Glutamatergic neuron (in vitro differentiated cells): ENCODE measurements at regions not wholly inside any gene's neighbourhood (a gene's known extent, or its start where the extent isn't known, plus 50 kb on each side); places are given as distances from the start of the nearest gene placed in this dataset.
A peak's percentile ranks its signal among the peaks of the same experiment; 100 is the strongest.
"Not testable (repeated sequence)": the region's sequence is repeated elsewhere in the genome, so short reads cannot be mapped to it uniquely, and the experiment has no call there.

Experiments
- DNase-seq: peaks from one replicate; pipeline ENCODE4 v3.0.0; 2022
- H3K27ac Mint-ChIP-seq: one replicate; pipeline ENCODE4 v1.8.0; 2020; ENCODE audit warnings: mild to moderate bottlenecking, mixed read lengths, inconsistent platforms; ENCODE audit not compliant: unreplicated experiment
- H3K27me3 Mint-ChIP-seq: one replicate; pipeline ENCODE4 v1.8.0; 2020; ENCODE audit warnings: mild to moderate bottlenecking, moderate library complexity, mixed read lengths, inconsistent platforms; ENCODE audit not compliant: unreplicated experiment
- H3K36me3 Mint-ChIP-seq: one replicate; pipeline ENCODE4 v1.8.0; 2020; ENCODE audit warnings: mild to moderate bottlenecking, mixed read lengths, inconsistent platforms; ENCODE audit not compliant: unreplicated experiment
- H3K4me1 Mint-ChIP-seq: one replicate; pipeline ENCODE4 v1.8.0; 2020; ENCODE audit warnings: mild to moderate bottlenecking, low read depth, mixed read lengths, inconsistent platforms; ENCODE audit not compliant: unreplicated experiment
- H3K4me3 Mint-ChIP-seq: one replicate; pipeline ENCODE4 v1.8.0; 2020; ENCODE audit warnings: mild to moderate bottlenecking, mixed read lengths, inconsistent platforms; ENCODE audit not compliant: unreplicated experiment
- H3K9me3 Mint-ChIP-seq: one replicate; pipeline ENCODE4 v1.8.0; 2020; ENCODE audit warnings: mild to moderate bottlenecking, moderate library complexity, mixed read lengths, inconsistent platforms; ENCODE audit not compliant: unreplicated experiment
- CTCF ChIP-seq: fragments of 200-600 bp; sonication (generic); IDR thresholded peaks from one replicate; pipeline ENCODE4 v1.5.0; 2021; ENCODE audit not compliant: partially characterized antibody, unreplicated experiment

GRCh38 chr12:75694534-75695268, 183.3 kb upstream of the KRR1 start:
- TF ChIP-seq CTCF, result no peak
- H3K36me3 Mint-ChIP-seq, result no peaks in the 10 kb centered on the region
- no peak overlapping the region for H3K4me3 Mint-ChIP-seq
- H3K27ac Mint-ChIP-seq, result no peak overlapping the region
- H3K4me1 Mint-ChIP-seq, result peaks cover 21% of the 10 kb centered on the region
- H3K27me3 Mint-ChIP-seq, result peaks cover 3% of the 10 kb centered on the region
- DNase-seq, result no peak
- no peaks in the 10 kb centered on the region for H3K9me3 Mint-ChIP-seq

DNA sequence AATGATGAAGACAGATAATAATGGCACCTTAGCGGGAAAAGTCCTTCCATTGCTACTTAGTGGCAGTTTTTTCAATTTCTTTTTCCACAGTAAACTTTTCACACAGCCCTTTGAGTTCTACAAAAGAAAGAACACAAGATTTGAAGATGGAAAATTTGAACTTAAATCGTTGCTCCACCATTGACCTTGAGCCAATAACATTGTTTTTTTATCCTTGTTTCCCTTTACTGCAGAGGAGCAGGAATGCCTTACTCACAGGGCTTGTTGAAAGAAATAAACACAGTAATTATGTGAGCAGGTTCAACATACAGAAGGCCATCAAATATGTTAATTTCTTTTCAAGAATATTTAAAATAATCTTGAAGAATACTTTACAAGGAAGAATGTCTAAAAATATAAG, 181.5 kb upstream of the KRR1 start:
- H3K4me3 Mint-ChIP-seq, result no peak overlapping the region
- H3K27me3 Mint-ChIP-seq, result peaks cover 3% of the 10 kb centered on the region
- DNase-seq, result no peak
- H3K36me3 Mint-ChIP-seq, result no peaks in the 10 kb centered on the region
- H3K27ac Mint-ChIP-seq, result no peak overlapping the region
- no peaks in the 10 kb centered on the region for H3K9me3 Mint-ChIP-seq
- TF ChIP-seq CTCF, result no peak
- H3K4me1 Mint-ChIP-seq, result peaks cover 20% of the 10 kb centered on the region

- no peaks in the 10 kb centered on the region for H3K36me3 Mint-ChIP-seq
- DNase-seq, result no peak
- H3K4me3 Mint-ChIP-seq, result no peak overlapping the region
- peaks cover 31% of the 10 kb centered on the region for H3K4me1 Mint-ChIP-seq
- no peak overlapping the region for H3K27ac Mint-ChIP-seq
- H3K27me3 Mint-ChIP-seq, result no peaks in the 10 kb centered on the region
- no peak for TF ChIP-seq CTCF
- peaks cover 1% of the 10 kb centered on the region for H3K9me3 Mint-ChIP-seq
Observed at GRCh38 chr12:75690296-75690955, 179.0 kb upstream of the KRR1 start.

GRCh38 chr12:75686233-75686632, 174.8 kb upstream of the KRR1 start:
- H3K4me3 Mint-ChIP-seq, H3K9me3 Mint-ChIP-seq, H3K36me3 Mint-ChIP-seq, DNase-seq, H3K27me3 Mint-ChIP-seq: not testable (repeated sequence)
- Mint-ChIP-seq H3K4me1 (peaks cover 39% of the 10 kb centered on the region), H3K27ac (peak overlapping the region; percentile 59)

DNA sequence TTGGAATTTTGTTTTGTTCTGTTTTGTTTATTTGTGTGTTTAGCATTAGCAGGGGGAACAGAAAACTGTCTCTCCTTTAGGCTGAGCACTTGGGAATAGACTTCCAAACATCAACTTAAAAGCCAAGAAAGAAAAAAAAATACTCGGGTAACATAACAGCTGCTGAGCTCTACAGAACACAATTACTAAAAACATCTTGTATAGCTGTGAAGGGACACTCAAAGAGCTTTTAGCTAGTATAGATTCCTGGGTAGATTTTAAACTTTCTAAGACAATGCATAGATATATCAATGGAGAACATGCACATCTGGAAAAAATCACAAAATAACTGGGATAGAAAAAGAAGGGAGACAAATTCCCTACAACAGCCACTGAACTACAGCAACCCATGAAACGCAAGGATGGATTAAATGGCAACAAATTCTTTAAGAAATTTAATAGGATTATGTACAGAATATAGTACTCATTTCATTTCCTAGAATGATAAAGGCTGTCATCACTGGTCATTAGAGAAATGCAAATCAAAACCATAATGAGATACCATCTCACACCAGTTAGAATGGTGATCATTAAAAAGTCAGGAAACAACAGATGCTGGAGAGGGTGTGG, 174.3 kb upstream of the KRR1 start:
- no peak for TF ChIP-seq CTCF
- Mint-ChIP-seq H3K27ac (peak overlapping the region; percentile 2), H3K4me1 (peaks cover 38% of the 10 kb centered on the region), H3K9me3 (peaks cover 1% of the 10 kb centered on the region), H3K4me3 (no peak overlapping the region), H3K27me3 (peaks cover 4% of the 10 kb centered on the region), H3K36me3 (no peaks in the 10 kb centered on the region)
- no peak for DNase-seq
